GM23248 (cell line): ENCODE measurements at regions not wholly inside any gene's neighbourhood (a gene's known extent, or its start where the extent isn't known, plus 50 kb on each side); places are given as distances from the start of the nearest gene placed in this dataset.

ENCODE experiments used
- DNase-seq: peaks from one replicate; pipeline ENCODE4 v3.0.0-alpha.2; 2015
- H2AFZ ChIP-seq: fragments of 200-600 bp; sonication (generic); 2 replicates; pipeline ENCODE4 v1.6.1; 2016; ENCODE audit warnings: antibody characterized with exemption
- H3F3A ChIP-seq: fragments of 200-600 bp; sonication (generic); 2 replicates; pipeline ENCODE4 v1.6.1; 2016; ENCODE audit warnings: mild to moderate bottlenecking, antibody characterized with exemption, mixed run types; ENCODE audit not compliant: insufficient read depth
- H3K27ac ChIP-seq: fragments of 200-600 bp; sonication (generic); 2 replicates; pipeline ENCODE4 v1.5.1; 2016; ENCODE audit warnings: mild to moderate bottlenecking
- H3K27me3 ChIP-seq: fragments of 200-600 bp; sonication (generic); replicated peaks from 2 replicates; pipeline ENCODE4 v1.6.1; 2016; ENCODE audit warnings: mild to moderate bottlenecking; ENCODE audit not compliant: insufficient read depth
- H3K36me3 ChIP-seq: fragments of 200-600 bp; sonication (generic); 2 replicates; pipeline ENCODE4 v1.6.1; 2016; ENCODE audit warnings: low read depth, mild to moderate bottlenecking
- H3K4me1 ChIP-seq: fragments of 200-600 bp; sonication (generic); 2 replicates; pipeline ENCODE4 v1.6.1; 2016; ENCODE audit warnings: mild to moderate bottlenecking; ENCODE audit not compliant: insufficient read depth
- H3K4me2 ChIP-seq: fragments of 200-600 bp; sonication (generic); one replicate; pipeline ENCODE4 v1.6.1; 2016; ENCODE audit warnings: mild to moderate bottlenecking; ENCODE audit not compliant: unreplicated experiment
- H3K4me3 ChIP-seq: fragments of 200-600 bp; sonication (generic); 2 replicates; pipeline ENCODE4 v1.5.1; 2016; ENCODE audit warnings: mild to moderate bottlenecking
- H3K79me2 ChIP-seq: fragments of 200-600 bp; sonication (generic); 2 replicates; pipeline ENCODE4 v1.6.1; 2016; ENCODE audit warnings: mild to moderate bottlenecking; ENCODE audit not compliant: insufficient read depth
- H3K9ac ChIP-seq: fragments of 200-600 bp; sonication (generic); 2 replicates; pipeline ENCODE4 v1.6.1; 2016; ENCODE audit warnings: mild to moderate bottlenecking
- H3K9me2 ChIP-seq: fragments of 200-600 bp; sonication (generic); 2 replicates; pipeline ENCODE4 v1.6.1; 2016; ENCODE audit warnings: mixed run types, mild to moderate bottlenecking, moderate library complexity; ENCODE audit not compliant: insufficient read depth
- H3K9me3 ChIP-seq: fragments of 200-600 bp; sonication (generic); one replicate; pipeline ENCODE4 v1.6.1; 2017; ENCODE audit warnings: low read depth
- H4K20me1 ChIP-seq: fragments of 200-600 bp; sonication (generic); 2 replicates; pipeline ENCODE4 v1.6.0; 2016; ENCODE audit not compliant: insufficient read depth
- EZH2 ChIP-seq: fragments of 200-600 bp; sonication (generic); IDR thresholded peaks from 2 replicates; pipeline ENCODE4 v1.6.1; 2018; ENCODE audit warnings: antibody characterized with exemption, mild to moderate bottlenecking; ENCODE audit not compliant: insufficient read depth, poor library complexity, severe bottlenecking
- EZH2phosphoT487 ChIP-seq: fragments of 200-600 bp; sonication (generic); IDR thresholded peaks from 2 replicates; pipeline ENCODE4 v1.6.1; 2018; ENCODE audit warnings: antibody characterized with exemption, moderate library complexity, mild to moderate bottlenecking, low read depth; ENCODE audit not compliant: insufficient read depth
- WGBS, 2 experiments: methylation state at CpG; one replicate each; pipeline ENCODE4 v1.1.6; 2015 to 2017; ENCODE audit warnings: low lambda C conversion rate in 2 of 2, low coverage in 1 of 2; ENCODE audit errors: missing lambda C conversion rate in 2 of 2; 5-methylcytosine and 5-hydroxymethylcytosine counted together
- in situ Hi-C: fragments of 300-500 bp; cut with MboI; formaldehyde crosslinking; loops from 2 replicates; pipeline ENCODE4 v1.15.0; 2020

- H3K79me2 ChIP-seq, result no peaks in the 10 kb centered on the region
- TF ChIP-seq EZH2phosphoT487 (no peak), EZH2 (no peak)
- no peaks in the 10 kb centered on the region for H3K36me3 ChIP-seq
- H3K4me3 ChIP-seq, result no peak overlapping the region
- H3K9ac ChIP-seq, result no peak overlapping the region
- 48 to 54% methylated on average over 6 of the region's 6 CpGs for WGBS, 2 experiments
- peaks cover 7% of the 10 kb centered on the region; the same call in 1 of the 2 replicates for H3F3A ChIP-seq
- no peak overlapping the region for H2AFZ ChIP-seq
- H3K27me3 ChIP-seq, result no peaks in the 10 kb centered on the region
- H3K4me1 ChIP-seq, result peaks cover 18% of the 10 kb centered on the region
- H4K20me1 ChIP-seq, result no peaks in the 10 kb centered on the region
- no peaks in the 10 kb centered on the region for H3K9me3 ChIP-seq
- H3K9me2 ChIP-seq, result no peaks in the 10 kb centered on the region
- in situ Hi-C loops, result no loop called here
- no peak overlapping the region for H3K4me2 ChIP-seq
- no peak overlapping the region for H3K27ac ChIP-seq
- peak; percentile 27 for DNase-seq
Measured at GRCh38 chr2:234841321-234842015, 110.3 kb upstream of the SH3BP4 start.

GRCh38 chr2:234840336-234840735 lies 111.5 kb upstream of the SH3BP4 start:
- H3K27ac ChIP-seq, result peak overlapping the region; percentile 13; the same call in 1 of the 2 replicates

GRCh38 chr2:234839285-234839684 lies 112.5 kb upstream of the SH3BP4 start:
- no peaks in the 10 kb centered on the region for H3K36me3 ChIP-seq
- H2AFZ ChIP-seq, result no peak overlapping the region
- H3K9ac ChIP-seq, result no peak overlapping the region
- H3K4me2 ChIP-seq, result no peak overlapping the region
- TF ChIP-seq EZH2phosphoT487, result no peak
- TF ChIP-seq EZH2, result no peak
- H4K20me1 ChIP-seq, result no peaks in the 10 kb centered on the region
- no peaks in the 10 kb centered on the region for H3K27me3 ChIP-seq
- no peaks in the 10 kb centered on the region for H3K79me2 ChIP-seq
- no peaks in the 10 kb centered on the region for H3K9me2 ChIP-seq
- no peak overlapping the region for H3K4me3 ChIP-seq
- peaks cover 18% of the 10 kb centered on the region for H3K4me1 ChIP-seq
- H3K9me3 ChIP-seq, result no peaks in the 10 kb centered on the region
- peak; percentile 24 for DNase-seq
- H3F3A ChIP-seq, result peaks cover 7% of the 10 kb centered on the region; the same call in 1 of the 2 replicates
- WGBS, 2 experiments, result 22 to 34% methylated on average over 4 of the region's 4 CpGs
- in situ Hi-C loops, result no loop called here
- H3K27ac ChIP-seq, result no peak overlapping the region

More at GRCh38 chr2:234840336-234840735, 111.5 kb upstream of the SH3BP4 start:
- peaks cover 7% of the 10 kb centered on the region; the same call in 1 of the 2 replicates for H3F3A ChIP-seq
- TF ChIP-seq EZH2phosphoT487, result no peak
- no peak for TF ChIP-seq EZH2
- no peaks in the 10 kb centered on the region for H3K36me3 ChIP-seq
- peak overlapping the region; percentile 74 for H3K4me2 ChIP-seq
- H4K20me1 ChIP-seq, result no peaks in the 10 kb centered on the region
- no peak overlapping the region for H3K9ac ChIP-seq
- no peaks in the 10 kb centered on the region for H3K9me3 ChIP-seq
- H3K27me3 ChIP-seq, result no peaks in the 10 kb centered on the region
- no peaks in the 10 kb centered on the region for H3K9me2 ChIP-seq
- WGBS, 2 experiments, result 6 to 8% methylated on average over 5 of the region's 5 CpGs
- in situ Hi-C loops, result no loop called here
- DNase-seq, result peak; percentile 91
- H3K4me3 ChIP-seq, result peak overlapping the region; percentile 33; the same call in 1 of the 2 replicates
- H3K4me1 ChIP-seq, result peaks cover 18% of the 10 kb centered on the region
- H2AFZ ChIP-seq, result no peak overlapping the region
- H3K79me2 ChIP-seq, result no peaks in the 10 kb centered on the region

- Histone ChIP-seq H3K4me2 (no peak overlapping the region), H3K27ac (no peak overlapping the region), H3K79me2 (no peaks in the 10 kb centered on the region), H3K9me3 (no peaks in the 10 kb centered on the region), H3K36me3 (no peaks in the 10 kb centered on the region), H3F3A (peaks cover 7% of the 10 kb centered on the region; the same call in 1 of the 2 replicates), H4K20me1 (no peaks in the 10 kb centered on the region), H2AFZ (no peak overlapping the region), H3K4me1 (peaks cover 18% of the 10 kb centered on the region), H3K9me2 (no peaks in the 10 kb centered on the region), H3K27me3 (no peaks in the 10 kb centered on the region), H3K9ac (no peak overlapping the region), H3K4me3 (no peak overlapping the region)
- TF ChIP-seq EZH2 (no peak), EZH2phosphoT487 (no peak)
- no peak for DNase-seq
- 87 to 93% methylated on average over 5 of the region's 5 CpGs for WGBS, 2 experiments
- in situ Hi-C loops, result no loop called here
Measured at GRCh38 chr2:234836271-234836670, 115.5 kb upstream of the SH3BP4 start.
